ENCODE measurements at regions not wholly inside any gene's neighbourhood (a gene's known extent, or its start where the extent isn't known, plus 50 kb on each side); places are given as distances from the start of the nearest gene placed in this dataset.
"Not testable (repeated sequence)": the region's sequence is repeated elsewhere in the genome, so short reads cannot be mapped to it uniquely, and the experiment has no call there.

DNA sequence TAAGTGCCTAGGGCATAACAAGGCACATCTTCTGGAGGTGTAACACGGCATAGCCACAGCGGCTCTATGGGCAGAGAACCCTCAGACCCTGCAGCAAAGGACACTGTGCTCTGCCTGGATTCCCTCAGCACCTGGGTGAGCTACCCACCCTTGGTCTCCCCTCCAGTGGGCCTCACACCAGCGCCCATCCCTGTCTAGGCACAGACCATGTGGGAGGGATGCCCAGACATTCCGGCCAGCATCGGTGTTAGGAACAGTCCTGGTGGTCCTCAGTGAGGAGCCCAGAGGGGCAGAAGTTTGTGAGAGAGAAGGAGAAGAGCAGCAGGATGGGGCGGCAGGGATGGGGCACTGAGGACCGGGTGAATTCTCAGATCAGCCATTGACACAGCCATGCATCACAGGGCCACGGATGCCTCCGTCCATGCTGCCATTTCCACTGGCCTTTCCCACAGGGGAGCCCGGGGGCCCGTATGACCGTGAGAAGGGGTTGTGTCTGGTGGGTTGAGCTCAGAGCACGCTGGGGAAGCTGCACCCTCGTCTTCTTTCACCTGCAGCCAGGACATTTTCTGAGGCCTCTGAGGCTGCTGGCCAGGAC, 282.7 kb upstream of the SFSWAP start:
- POLR2A ChIA-PET: interaction anchor here (0.7 kb wide), 1 partner anchor 25 kb away, joined by 4 read pairs; no protein-coding TSS in a partner anchor
- DNase-seq (ENCODE audit: extremely low spot score): no peak
- CTCF ChIA-PET: no interaction called here
- no peak for TF ChIP-seq L3MBTL2 (conservative IDR thresholded peaks at IDR 0.05)
- TF ChIP-seq FOXM1 (IDR thresholded peaks at IDR 0.05; ENCODE audit: borderline replicate concordance): no peak
- no peak for TF ChIP-seq TARDBP (IDR thresholded peaks at IDR 0.05)
- TF ChIP-seq ARNT (IDR thresholded peaks at IDR 0.05): no peak
- TF ChIP-seq FOXA1 (IDR thresholded peaks at IDR 0.05): no peak
- no peak for TF ChIP-seq HDGF (IDR thresholded peaks at IDR 0.05; ENCODE audit: borderline replicate concordance)
- TF ChIP-seq ELF4 (IDR thresholded peaks at IDR 0.05): no peak
- TF ChIP-seq LEF1 (IDR thresholded peaks at IDR 0.05; ENCODE audit: borderline replicate concordance): no peak
- no peak for TF ChIP-seq SP1 (IDR thresholded peaks at IDR 0.05)
- no peak for TF ChIP-seq NFRKB (IDR thresholded peaks at IDR 0.05)
- TF ChIP-seq SUZ12 (IDR thresholded peaks at IDR 0.05): no peak
- no peak for TF ChIP-seq BHLHE40 (IDR thresholded peaks at IDR 0.05; ENCODE audit: borderline replicate concordance)
- TF ChIP-seq FOXK2 (IDR thresholded peaks at IDR 0.05): no peak
- no peak for TF ChIP-seq ZNF384 (IDR thresholded peaks at IDR 0.05)
- no peak for TF ChIP-seq CTBP1 (IDR thresholded peaks at IDR 0.05; ENCODE audit: borderline replicate concordance)
- TF ChIP-seq, protein P1, sequence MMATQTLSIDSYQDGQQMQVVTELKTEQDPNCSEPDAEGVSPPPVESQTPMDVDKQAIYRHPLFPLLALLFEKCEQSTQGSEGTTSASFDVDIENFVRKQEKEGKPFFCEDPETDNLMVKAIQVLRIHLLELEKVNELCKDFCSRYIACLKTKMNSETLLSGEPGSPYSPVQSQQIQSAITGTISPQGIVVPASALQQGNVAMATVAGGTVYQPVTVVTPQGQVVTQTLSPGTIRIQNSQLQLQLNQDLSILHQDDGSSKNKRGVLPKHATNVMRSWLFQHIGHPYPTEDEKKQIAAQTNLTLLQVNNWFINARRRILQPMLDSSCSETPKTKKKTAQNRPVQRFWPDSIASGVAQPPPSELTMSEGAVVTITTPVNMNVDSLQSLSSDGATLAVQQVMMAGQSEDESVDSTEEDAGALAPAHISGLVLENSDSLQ (IDR thresholded peaks at IDR 0.05): no peak

GRCh38 chr12:131429221-131429620, 281.7 kb upstream of the SFSWAP start:
- DNase-seq (ENCODE audit: extremely low spot score); CTCF ChIA-PET; POLR2A ChIA-PET: not testable (repeated sequence)

- DNase-seq (ENCODE audit: extremely low spot score); POLR2A ChIA-PET; CTCF ChIA-PET: not testable (repeated sequence)
Measured at GRCh38 chr12:131429697-131430096, 281.2 kb upstream of the SFSWAP start.

DNA sequence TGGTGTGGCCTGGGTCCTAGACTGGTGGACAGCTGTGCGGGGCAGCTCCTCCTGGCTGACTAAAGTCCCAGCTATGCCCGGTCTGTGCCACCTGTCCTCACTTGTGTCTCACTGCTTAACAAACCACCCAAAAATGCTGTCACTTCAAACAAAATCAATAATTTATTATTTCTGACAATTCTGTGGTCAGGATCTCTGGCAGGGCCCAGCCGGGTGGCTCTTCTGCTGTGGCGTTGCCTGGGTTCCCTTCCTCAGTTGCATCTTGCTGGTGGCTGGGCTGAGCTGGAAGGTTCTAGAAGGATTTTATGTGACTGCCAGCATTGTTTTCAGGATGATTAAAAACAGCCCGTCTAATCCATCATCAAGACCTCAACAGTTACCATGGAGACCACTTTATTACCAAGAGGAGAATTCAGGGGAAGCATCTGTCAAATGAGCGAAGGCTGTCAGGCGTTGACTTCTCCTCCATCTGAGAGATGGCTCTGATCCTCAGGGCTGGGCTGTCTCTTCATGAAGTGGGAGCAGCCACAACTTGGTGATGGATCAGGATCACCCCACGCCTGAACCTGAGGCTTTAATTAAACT, 280.6 kb upstream of the SFSWAP start:
- no peak for DNase-seq (ENCODE audit: extremely low spot score)
- CTCF ChIA-PET: no interaction called here
- POLR2A ChIA-PET: no interaction called here
- TF ChIP-seq SUZ12 (IDR thresholded peaks at IDR 0.05) (no peak), ELF4 (IDR thresholded peaks at IDR 0.05) (no peak), FOXK2 (IDR thresholded peaks at IDR 0.05) (no peak), ZNF384 (IDR thresholded peaks at IDR 0.05) (no peak), LEF1 (IDR thresholded peaks at IDR 0.05; ENCODE audit: borderline replicate concordance) (no peak), BHLHE40 (IDR thresholded peaks at IDR 0.05; ENCODE audit: borderline replicate concordance) (no peak), FOXM1 (IDR thresholded peaks at IDR 0.05; ENCODE audit: borderline replicate concordance) (no peak), HDGF (IDR thresholded peaks at IDR 0.05; ENCODE audit: borderline replicate concordance) (no peak), CTBP1 (IDR thresholded peaks at IDR 0.05; ENCODE audit: borderline replicate concordance) (no peak), NFRKB (IDR thresholded peaks at IDR 0.05) (no peak), FOXA1 (IDR thresholded peaks at IDR 0.05) (no peak), TARDBP (IDR thresholded peaks at IDR 0.05) (no peak)
- TF ChIP-seq, protein P1 (IDR thresholded peaks at IDR 0.05): no peak

- DNase-seq (ENCODE audit: extremely low spot score); CTCF ChIA-PET; POLR2A ChIA-PET: not testable (repeated sequence)
Measured at GRCh38 chr12:131431126-131431655, 279.7 kb upstream of the SFSWAP start.

- no peak for DNase-seq (ENCODE audit: extremely low spot score)
- CTCF ChIA-PET: no interaction called here
Measured at GRCh38 chr12:131432532-131433260, 278.2 kb upstream of the SFSWAP start.

More at GRCh38 chr12:131432532-131433260, 278.2 kb upstream of the SFSWAP start:
- POLR2A ChIA-PET: no interaction called here
- no peak for TF ChIP-seq LEF1 (IDR thresholded peaks at IDR 0.05; ENCODE audit: borderline replicate concordance)
- TF ChIP-seq TARDBP (IDR thresholded peaks at IDR 0.05): no peak
- no peak for TF ChIP-seq FOXK2 (IDR thresholded peaks at IDR 0.05)
- TF ChIP-seq CTBP1 (IDR thresholded peaks at IDR 0.05; ENCODE audit: borderline replicate concordance): no peak
- no peak for TF ChIP-seq SUZ12 (IDR thresholded peaks at IDR 0.05)
- no peak for TF ChIP-seq NFRKB (IDR thresholded peaks at IDR 0.05)
- TF ChIP-seq FOXA1 (IDR thresholded peaks at IDR 0.05): no peak
- no peak for TF ChIP-seq HDGF (IDR thresholded peaks at IDR 0.05; ENCODE audit: borderline replicate concordance)
- TF ChIP-seq ARNT (IDR thresholded peaks at IDR 0.05): no peak
- no peak for TF ChIP-seq ZNF384 (IDR thresholded peaks at IDR 0.05)
- TF ChIP-seq FOXM1 (IDR thresholded peaks at IDR 0.05; ENCODE audit: borderline replicate concordance): no peak
- no peak for TF ChIP-seq L3MBTL2 (conservative IDR thresholded peaks at IDR 0.05)
- TF ChIP-seq, protein P1 (IDR thresholded peaks at IDR 0.05): no peak
- TF ChIP-seq BHLHE40 (IDR thresholded peaks at IDR 0.05; ENCODE audit: borderline replicate concordance): no peak
- no peak for TF ChIP-seq SP1 (IDR thresholded peaks at IDR 0.05)
- no peak for TF ChIP-seq ELF4 (IDR thresholded peaks at IDR 0.05)
